ENCODE measurements at regions not wholly inside any gene's neighbourhood (a gene's known extent, or its start where the extent isn't known, plus 50 kb on each side); places are given as distances from the start of the nearest gene placed in this dataset.

DNA sequence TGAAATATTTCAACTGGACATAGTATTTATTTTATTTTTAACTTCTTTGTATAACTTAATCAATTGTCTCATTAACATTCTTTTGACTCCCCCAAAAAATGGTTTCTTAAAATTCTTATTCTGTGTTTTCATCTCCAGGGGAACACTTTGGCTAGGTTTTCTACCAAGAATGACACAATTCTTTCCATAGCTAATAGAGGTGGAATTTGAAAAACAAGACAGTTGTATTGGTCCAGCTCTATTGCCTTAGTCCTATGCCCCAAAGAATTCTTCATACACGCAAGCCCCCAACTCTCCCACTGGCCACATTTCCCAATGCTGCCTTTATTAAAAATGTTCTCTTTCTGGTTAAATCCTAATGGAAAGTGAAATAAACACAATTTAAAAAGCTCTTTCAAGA, 104.7 kb upstream of the PKDCC start:
- DNase-seq, result no peak

DNA sequence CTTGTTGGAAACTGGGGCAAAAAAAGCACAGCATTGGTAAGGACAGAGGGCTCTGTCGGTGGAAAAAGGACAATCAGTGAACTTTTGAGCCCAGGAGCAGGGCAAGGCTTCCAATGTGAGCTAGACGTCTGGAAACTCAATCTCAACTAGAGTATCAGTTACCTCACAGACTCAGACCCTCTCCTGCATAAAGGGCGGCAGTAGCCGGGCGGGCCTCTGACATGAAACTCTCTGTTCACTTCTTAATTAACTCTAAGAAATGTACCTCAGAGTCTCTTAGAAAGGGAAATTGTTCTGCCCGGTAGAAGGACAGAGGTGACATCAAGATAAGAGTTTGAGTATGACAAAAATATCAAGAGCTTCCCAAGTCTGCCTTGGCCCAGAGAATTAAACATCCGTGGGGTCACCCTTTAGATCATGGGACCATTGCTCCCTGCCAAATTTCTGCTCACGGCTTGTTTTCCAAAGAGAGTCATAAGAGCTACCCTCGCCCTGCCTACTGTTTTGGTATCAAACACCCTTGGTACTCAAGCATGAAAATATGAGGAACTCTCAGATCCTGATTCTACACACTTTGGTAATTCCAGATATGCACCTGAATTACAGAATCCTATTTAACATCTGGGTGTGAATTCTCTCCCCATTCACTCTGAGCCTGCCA, 103.5 kb upstream of the PKDCC start:
- no peak for DNase-seq

DNA sequence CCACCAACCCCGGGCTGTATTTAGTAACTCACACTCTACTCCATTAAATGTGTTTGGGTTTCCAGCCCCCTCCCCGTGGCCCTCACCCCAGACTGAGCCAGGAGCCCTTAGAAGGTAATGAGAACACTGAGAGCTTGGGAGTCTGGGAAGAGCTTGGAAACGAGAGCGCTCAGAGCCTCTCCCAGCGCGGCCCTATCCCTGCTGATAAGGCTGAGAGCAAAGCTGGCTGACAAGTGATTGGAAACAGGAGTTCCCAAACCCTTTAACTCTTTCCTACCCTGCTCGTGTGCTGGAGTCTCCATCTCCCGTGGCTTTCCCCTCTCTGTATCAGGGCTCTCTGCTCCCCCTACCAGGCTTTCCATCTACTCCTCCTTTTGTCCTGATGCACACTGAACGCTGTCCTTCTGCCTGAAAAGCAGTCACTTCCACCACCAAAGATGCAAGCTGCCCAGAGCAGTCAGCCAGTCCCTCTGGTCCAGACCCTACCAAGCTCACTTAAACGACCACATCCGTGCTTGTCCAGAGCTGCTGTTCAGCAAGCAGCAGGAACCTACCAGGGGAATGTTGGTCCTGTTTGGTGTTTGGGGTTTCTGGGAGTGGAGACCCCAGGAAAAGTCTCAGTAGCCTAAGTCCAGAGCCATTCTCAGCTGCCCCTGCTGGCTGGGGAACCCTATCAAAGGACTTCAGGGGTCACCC, 100.0 kb upstream of the PKDCC start:
- no peak for DNase-seq

DNA sequence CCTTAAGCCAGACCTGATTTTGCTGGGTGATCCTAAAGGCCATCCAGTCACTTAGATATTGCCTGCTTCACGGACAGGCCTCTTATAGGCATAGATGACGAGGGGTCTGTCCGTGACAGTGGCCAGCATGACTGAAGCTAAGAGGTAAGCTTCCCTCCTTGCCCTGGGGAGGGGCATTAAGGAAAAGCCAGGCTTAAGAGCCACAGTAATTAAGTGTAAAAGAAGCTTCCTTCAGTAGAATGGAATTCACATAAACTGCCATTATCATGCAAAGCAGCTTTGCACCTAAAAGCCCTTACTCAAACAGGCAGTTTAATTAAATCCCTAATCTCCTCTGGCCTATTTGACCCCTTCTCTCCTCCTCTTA, 99.4 kb upstream of the PKDCC start:
- DNase-seq, result no peak

DNA sequence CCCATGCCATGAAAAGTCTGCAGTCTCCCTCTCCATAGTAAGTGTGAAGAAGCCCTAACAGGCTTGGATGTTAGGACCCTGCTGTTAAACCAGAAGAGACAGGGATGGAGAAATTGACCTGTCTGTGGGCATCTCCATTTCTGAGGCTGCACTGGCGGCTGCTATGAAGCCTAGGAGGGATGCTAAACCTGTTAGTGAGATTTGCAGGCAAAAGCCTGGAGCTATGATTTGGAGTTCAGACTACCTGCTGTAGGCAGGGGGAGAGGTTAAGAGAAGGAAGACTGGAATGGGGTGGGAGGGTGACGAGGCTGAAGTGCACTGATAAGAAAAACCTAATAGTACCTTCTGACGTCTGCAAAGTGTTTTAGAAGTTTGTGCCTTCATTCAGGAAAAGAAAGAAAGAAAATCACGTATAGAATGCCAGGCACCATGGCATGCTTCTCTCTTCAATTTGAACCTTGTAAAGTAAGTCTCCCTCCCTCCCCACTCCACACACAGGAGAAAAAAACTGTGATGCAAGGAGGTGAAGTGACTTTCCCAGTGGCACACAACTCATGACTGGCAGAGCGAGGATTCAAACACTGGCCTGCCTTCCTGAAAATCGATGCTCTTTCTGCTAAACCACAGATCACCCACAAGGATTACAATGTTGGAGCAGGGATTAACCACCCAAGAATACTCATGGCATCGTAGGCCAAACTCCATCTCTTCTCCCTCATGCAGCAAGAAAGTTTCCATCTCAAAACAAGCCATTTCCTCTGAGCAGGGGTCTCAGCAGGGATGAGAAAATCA, 98.5 kb upstream of the PKDCC start:
- DNase-seq, result no peak

DNA sequence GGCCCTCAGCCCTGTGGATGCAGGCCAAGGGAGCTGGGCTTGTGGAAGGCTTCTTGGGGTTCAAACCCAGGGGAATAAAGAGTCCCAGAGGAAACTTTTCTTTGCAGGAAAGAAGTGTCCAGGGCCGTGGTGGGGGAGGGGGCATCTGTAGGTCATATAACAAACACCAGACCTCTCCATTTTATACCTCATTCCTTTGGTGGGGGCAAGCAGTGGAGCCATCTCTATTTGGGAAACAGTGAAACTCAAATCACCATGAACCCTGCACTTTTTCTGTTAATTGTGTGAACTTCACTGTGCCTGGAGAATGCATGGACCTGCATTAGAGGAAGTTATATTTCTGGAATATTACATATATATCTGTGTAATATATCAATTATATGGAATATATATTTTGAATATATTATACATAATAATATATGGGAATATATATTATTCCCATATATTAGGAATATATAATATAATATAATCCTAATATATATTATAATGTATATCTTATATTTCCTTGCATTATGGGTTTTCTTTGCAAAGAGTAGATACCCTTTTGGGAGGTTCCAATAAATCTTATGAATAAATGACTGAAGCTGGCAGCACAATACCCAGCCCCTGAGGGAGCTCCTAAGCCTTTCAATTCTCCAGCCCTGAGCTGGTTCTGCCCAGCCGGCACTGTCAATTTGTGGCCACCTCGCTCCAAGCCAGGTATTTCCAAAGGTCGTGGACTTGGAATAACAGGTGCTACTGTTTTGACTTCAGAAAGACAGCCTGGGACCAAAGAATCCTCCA, 97.7 kb upstream of the PKDCC start:
- no peak for DNase-seq

DNA sequence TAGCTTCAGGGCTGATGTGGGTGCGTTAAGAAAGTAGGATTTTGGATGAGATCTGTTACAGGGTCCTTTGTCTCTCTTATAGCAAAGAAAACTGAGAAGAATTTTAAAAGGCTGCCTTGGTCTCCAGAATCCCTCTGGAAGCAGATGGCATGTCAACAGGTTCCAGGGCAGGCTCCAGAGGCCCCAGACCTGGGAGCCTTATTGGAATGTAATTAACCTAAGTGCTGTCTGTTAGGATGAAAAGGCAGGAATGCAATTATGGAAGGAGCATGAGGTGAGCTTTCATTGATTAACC, 97.2 kb upstream of the PKDCC start:
- DNase-seq, result no peak

DNA sequence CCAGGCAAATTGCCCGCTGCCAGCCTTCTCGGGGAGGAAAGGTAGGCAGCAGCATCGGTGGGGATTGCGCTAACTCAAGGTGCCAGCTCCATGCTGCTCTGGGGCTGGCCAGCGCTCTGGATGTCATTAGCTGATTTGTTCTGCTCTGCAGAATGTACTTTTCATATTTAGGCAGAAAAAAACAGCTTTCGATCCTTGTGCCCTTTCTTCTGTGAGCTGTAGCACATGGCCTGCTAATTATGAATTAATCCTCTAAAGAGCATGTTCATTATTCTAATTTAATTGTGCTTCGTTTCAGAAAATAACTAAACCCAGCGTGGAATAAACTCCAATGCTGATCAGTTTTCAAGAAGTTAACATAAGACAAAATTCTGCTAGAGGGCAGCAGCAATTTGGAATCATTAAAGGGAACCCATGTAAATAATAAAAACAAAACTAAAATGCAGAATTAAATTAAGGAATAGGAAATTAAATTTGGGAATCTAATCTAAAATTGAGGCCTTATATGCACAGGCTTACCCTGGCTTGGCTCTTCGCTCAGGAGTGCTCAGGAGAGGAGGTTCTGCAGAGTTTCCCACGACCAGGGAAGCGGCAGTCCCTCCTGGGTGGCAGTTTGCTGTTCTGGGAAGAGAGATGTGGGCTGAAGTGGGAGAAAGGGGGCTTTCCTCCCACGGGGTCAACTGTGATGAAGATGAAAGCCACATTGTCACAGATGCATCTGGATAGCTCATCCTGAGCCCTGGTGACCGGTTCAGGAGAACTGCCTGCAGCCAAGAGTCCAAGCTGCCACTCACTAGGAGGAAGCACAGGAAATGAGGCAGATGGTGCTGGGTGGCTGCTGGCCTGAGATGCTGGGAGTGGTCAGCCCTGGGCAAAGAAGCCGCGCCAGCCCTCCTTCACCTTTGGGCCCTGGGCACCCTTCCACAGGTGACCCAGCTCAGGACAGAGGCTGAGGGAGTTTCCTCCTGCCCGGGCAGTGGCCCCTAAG, 93.2 kb upstream of the PKDCC start:
- DNase-seq, result no peak

DNA sequence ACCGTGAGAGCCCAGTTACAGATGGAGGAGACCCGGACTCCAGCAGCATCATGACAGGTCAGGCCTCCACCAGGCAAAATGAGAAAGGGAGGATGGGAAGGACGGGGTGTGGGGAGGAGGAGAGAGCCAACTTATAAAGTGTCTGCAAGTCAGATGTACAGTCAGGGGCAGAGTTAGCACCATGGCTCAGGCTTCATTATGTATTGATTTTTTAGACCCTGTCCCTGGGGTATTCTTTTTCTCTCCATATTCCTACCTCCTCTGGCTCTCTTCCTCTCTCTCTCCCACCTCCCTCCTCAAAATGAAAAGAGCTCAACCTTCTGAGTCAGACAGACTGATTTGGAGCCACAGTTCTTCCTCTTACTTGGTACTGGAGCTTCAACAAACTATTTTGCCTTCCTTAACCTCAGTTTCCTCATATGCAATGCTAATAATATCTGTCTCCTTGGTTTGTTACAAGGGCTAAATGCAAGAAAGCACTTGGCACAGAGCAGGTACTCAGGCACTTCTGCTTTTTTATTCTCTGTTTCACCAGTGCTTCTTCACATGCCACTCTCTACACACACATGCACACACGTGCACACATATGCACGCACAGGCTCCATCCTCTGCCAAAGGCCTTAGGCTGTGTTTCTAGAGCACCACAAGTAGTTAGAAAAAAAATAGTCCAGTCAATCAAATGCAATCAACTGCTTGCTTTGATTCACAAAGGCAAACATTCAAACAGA, 92.3 kb upstream of the PKDCC start:
- no peak for DNase-seq

DNA sequence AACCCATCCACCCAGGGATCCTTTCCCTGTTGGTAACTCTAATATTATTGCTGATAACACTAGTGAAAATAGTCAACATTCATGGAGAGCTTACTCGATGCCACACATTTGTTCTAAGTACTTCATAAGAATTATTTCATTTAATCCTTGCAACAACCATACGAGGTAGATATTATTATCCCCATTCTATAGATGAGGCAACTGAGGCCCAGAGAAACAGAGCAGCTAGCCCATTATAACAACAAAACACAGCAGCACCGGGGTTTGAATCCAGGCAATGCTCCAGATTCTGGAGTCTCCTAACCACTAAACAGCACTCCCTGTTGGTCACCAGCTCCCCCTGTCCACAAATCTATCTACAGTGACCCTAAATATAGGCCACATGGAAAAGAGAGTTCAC, 90.4 kb upstream of the PKDCC start:
- no peak for DNase-seq

DNA sequence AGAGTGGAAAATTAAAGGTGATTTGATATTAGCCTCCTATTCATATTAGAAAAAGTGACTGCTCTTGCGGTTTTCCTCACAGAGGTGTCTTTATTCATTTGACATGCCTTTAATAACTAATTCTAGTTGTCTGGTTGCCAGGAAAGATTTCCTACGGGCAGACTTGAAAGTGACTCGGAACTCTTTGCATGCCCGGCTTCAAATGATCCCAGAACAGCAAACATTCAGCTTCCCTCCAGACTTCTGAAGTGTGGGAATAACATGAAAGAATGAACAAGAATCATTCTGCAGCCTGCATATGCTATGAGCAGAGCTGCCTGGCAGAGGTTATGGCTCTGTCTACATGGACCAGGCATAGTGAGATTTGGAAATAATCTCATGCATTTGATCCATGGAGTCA, 89.6 kb upstream of the PKDCC start:
- no peak for DNase-seq

DNA sequence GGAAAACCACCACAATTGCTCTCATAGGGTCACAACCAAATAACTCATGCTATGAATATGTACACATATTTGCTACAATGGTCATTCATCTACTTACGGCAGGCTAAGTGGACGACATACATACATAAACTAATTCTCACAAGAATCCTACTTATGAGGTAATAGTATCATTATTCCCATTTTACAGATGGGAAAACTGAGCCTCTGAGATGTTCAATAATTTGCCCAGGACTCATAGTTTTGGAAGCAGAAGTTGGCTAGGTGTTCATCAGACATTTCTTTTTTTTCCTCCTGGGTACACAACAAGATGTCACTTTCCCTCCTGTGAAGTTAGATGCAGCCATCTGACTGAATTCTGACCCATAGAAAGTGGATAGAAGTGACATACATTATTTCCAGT, 89.0 kb upstream of the PKDCC start:
- DNase-seq, result no peak

DNA sequence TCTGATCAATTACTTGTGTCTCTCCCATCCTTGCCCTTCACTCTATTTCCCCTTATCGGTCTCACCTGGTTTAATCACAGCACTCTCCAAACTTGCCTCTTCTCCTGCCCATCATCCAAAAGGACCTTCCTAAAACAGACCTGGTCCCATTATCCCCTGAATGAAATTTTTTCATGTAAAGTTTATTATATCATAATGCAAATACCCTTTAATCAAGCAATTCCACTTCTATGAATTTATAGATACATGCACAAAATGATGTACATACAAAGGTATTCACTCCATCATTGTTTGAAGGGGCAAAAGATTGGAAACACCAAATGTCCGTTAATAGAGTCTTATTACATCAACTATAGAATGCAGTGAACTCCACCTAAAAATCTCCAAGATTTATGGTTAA, 88.1 kb upstream of the PKDCC start:
- no peak for DNase-seq

DNA sequence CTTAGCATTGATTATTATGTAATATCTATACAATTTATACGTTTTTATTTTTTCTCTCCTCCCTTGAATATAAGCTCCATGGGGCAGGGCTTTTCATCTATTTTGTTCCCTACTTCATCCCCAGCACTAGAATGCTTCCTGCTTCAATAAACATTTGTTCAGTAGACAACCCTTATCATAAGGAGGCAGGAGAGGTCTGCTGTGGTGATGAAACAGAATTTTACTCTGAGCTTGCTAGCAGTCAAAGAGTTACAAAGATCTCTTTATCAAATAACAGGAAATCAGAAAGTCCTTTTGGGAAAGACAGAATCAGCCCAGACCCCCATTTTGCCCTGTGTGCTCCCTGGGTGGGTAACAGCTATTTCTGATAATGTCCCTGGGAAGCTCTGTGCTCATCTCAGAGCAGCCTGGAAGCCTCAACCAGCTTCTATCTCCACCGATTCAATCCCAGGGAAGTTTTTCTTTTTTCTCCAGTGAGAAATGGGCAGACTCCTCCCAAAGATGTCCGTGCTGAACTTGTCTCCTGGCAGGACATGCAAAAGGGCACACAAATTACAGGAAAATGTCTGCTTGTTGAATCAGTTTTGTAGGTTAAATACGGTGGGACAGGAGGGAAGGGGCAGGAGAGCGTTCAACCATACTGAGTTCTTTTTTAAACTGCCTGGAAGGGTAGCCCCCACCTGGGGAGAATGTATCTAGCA, 84.7 kb upstream of the PKDCC start:
- DNase-seq, result no peak

DNA sequence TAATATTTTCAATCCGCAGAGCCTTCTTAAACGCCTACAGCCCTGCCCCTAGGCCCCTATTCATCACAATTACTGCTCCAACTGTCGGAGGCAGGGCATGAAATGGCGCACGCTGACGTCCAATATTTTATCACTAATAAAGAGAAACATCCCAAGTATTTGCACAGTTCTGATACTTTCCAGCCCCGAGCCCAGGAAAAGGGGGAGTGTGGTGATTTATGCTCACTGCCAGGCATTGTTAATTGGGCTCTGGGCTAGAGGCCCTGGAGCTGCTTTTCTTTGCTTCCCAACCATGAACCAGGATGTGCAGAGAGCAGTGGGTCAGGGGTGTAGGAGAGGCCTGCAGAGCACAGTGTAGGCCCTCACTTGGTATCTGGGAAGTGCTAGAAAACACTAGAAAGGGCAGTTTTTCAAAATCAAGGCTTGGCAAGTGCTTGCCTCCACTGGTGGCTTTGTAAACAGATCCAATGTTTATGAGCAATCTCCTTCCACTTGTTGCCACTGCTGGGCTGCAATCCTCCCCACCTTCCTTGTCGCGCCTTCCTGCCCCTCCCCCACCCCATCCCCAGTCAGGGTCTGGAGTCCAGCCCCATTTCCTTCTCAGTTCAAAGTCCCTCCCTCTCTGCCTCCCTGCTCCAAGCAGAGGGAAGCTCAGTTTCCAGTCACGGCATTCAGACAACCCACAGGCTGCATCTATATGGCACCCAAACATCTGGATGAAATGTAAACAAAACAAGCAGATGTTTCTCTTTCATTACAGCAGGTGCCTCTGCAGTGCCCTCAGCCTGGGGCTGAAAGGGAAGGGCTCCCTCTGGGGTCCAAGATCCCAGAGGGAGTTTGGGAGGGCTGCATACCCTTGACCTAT, 83.9 kb upstream of the PKDCC start:
- peak; percentile 10 for DNase-seq

DNA sequence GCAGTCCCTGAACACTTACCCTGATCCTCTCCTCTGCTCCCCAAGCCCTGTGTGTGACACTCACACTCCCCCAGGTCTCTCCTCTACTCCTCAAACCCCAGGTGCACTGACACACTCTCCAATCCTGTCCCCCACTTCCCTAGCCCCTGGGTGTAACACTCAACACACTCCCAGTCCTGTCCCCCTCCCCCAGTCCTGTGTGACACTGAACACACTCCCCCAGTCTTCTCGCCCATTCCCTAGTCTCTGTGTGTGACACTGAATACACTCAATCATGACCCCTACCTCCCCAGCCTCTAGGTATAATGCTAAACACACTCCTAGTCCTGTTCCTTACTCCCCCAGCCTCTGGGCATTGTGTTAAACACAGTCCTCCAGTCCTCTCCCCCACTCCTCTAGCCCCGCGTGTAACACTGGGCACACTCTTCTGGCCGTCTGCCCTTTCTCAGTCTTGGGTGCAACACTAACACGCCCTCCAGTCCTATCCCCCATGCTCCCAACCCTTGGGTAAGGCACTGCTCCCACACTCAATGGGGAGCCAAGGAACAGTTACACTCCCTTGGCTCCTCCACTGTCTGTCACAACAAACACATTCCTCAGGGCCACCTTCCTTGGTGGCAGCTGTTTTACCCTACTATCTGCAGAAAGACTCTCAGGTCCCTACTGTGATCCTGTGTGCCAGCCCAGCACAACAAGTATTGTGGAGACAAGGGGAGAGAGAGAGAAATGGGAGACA, 82.5 kb upstream of the PKDCC start:
- DNase-seq, result no peak

DNA sequence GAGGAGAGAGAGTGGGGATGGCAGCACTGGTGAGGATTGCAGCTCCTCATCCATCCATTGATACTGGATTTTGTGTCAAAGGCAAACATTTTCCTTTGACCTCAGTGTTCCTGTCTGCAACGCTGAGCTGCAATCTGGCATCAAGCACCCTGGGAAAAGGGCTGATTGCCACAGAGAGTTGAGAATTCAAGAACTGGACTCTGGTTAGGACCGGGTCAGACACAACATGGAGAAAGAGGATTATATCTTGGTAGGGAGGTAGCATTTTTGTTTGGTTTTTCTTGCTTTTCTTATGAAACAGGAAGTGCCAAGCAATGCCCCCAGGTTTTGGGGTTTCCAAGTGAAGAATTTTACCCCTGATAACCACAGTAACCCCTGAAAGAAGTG, 81.9 kb upstream of the PKDCC start:
- no peak for DNase-seq

DNA sequence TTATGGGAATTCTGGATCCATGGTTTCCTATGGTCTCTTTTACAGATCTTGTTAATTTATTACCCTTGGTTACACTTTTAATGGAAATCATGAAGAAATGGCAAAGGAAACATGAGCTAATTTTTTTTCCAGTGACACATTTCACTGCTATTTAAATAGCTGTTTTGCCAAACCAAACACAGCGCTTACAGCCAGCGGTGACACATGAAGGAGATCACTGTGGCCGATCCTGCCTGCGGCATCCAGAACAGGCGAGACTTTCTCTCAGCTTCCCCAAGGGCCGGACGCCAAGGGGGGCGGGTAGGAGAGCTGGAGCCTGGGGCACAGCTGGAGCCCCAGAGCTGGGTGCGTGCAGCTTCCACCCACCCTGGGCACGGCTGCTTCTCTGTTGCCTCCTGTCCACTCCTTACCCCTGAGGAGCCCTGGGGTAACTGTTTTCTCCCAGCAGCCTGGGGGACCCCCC, 81.4 kb upstream of the PKDCC start:
- DNase-seq, result peak; percentile 6

DNA sequence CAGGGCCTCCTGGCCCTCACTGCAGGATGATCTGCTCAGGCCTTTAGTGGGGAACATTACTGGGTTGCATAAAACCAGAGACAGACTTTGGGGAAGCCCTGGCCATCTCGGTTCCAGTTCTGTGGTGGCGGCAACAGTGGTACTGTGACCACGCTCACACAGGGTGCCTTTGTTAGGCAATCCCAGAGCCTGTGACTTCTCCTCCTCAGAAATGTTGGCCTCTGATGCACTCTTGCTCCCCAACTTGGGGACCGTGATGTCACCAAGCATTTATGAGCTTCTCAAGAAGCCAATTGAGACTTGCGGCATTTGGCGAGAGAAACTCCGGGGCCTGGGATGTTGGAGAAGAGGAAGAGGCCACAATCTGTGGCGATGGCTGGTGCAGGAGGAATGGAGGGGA, 80.9 kb upstream of the PKDCC start:
- DNase-seq, result no peak
